Lower leg skin (tissue), 3 donors: ENCODE measurements at regions not wholly inside any gene's neighbourhood (a gene's known extent, or its start where the extent isn't known, plus 50 kb on each side); places are given as distances from the start of the nearest gene placed in this dataset.

Experiments used
- CTCF ChIP-seq, 3 donors: fragments of 450-650 bp; IDR thresholded peaks; one replicate each; pipeline ENCODE4 v1.5.1; 2016; ENCODE audit warnings: antibody characterized with exemption in 3 of 3, mild to moderate bottlenecking in 3 of 3, moderate library complexity in 2 of 3
- POLR2A ChIP-seq, 2 donors: fragments of 450-650 bp; IDR thresholded peaks; one replicate each; pipeline ENCODE4 v1.6.1; 2016 to 2017; ENCODE audit warnings: antibody characterized with exemption in 2 of 2, mild to moderate bottlenecking in 1 of 2, moderate library complexity in 1 of 2

GRCh38 chr18:22344445-22344844 lies 73.3 kb downstream of the CTAGE1 start:
- no peak for TF ChIP-seq CTCF (IDR thresholded peaks at IDR 0.05)
- no peak for TF ChIP-seq POLR2A (IDR thresholded peaks at IDR 0.05)
